Esophagus squamous epithelium (tissue), 5 donors: ENCODE measurements at regions not wholly inside any gene's neighbourhood (a gene's known extent, or its start where the extent isn't known, plus 50 kb on each side); places are given as distances from the start of the nearest gene placed in this dataset.

Source experiments
- DNase-seq: peaks from one replicate; lab custom pipeline; 2025; lab: John Stamatoyannopoulos, UW
- H3K27ac ChIP-seq, 4 donors: fragments of 200-600 bp; sonication (generic); one replicate each; pipeline ENCODE4 v1.5.1; 2016 to 2019; ENCODE audit warnings: mild to moderate bottlenecking in 1 of 4
- H3K27me3 ChIP-seq, 4 donors: fragments of 200-600 bp; sonication (generic); 1 replicate in 3 of 4; 2 replicates in 1 of 4; pipeline versions ENCODE4 v1.5.1 to v1.6.0; 2017 to 2021; ENCODE audit warnings: antibody characterized with exemption in 1 of 4
- H3K36me3 ChIP-seq, 3 donors: fragments of 200-600 bp; sonication (generic); one replicate each; pipeline ENCODE4 v1.5.1; 2016 to 2019
- H3K4me1 ChIP-seq, 3 donors: fragments of 200-600 bp; sonication (generic); one replicate each; pipeline ENCODE4 v1.5.1; 2017 to 2019
- H3K4me3 ChIP-seq, 4 donors: fragments of 200-600 bp; sonication (generic); 1 replicate in 3 of 4; 2 replicates in 1 of 4; pipeline ENCODE4 v1.5.1; 2016 to 2019; ENCODE audit warnings: mild to moderate bottlenecking in 2 of 4, moderate library complexity in 1 of 4
- H3K9me3 ChIP-seq, 3 donors: fragments of 200-600 bp; sonication (generic); one replicate each; pipeline ENCODE4 v1.5.1; 2016 to 2019
- POLR2A ChIP-seq, 4 donors: fragments of 450-650 bp; IDR thresholded peaks; one replicate each; pipeline ENCODE4 v1.6.1; 2017; ENCODE audit warnings: antibody characterized with exemption in 4 of 4, mild to moderate bottlenecking in 4 of 4, moderate library complexity in 3 of 4
- WGBS, 2 donors: methylation state at CpG; one replicate each; pipeline ENCODE4 v1.1.5; 2018; 5-methylcytosine and 5-hydroxymethylcytosine counted together
- intact Hi-C: fragments of 100-400 bp; cut with DNase I; formaldehyde crosslinking; loops from one replicate; pipeline ENCODE4 v1.15.0; 2022
- TF ChIP-seq, protein P1 (sequence below), 6 experiments: fragments of 450-650 bp in 4 of 6; fragments of 200-600 bp in 2 of 6; sonication (generic) in 2 of 6; IDR thresholded peaks; one replicate each; pipeline ENCODE4 v1.5.1; 2016 to 2019; ENCODE audit warnings: antibody characterized with exemption in 6 of 6, mild to moderate bottlenecking in 4 of 6, moderate library complexity in 4 of 6
- donor health status: DM: yes; HTN: yes; CAD: no.

DNA sequence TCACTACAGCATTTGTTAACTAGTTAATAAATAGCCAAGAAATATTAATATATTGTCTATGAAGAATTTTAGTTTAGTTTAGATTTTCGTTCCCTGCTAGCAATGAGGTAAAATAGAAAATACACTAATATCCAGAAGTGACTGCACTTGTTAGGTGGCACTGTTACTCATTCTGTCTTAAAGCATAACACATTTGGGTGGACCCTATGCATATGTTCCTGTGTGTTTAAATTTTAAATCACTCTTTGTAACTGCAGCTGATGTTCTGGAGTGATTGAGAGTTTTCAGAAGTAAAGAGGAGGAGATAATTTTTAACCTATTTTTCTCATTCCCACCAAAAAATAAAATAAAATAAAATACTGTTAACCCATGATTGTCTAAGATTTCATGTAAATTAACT is 73.9 kb upstream of the SOX4 start:
- Histone ChIP-seq H3K36me3 (no peaks in the 10 kb centered on the region), H3K27ac (no peak overlapping the region), H3K27me3 (peaks cover 0 to 10% (median 0%) of the 10 kb centered on the region in 4 donors), H3K4me3 (no peak overlapping the region), H3K4me1 (no peaks in the 10 kb centered on the region), H3K9me3 (no peaks in the 10 kb centered on the region)
- TF ChIP-seq, protein P1, sequence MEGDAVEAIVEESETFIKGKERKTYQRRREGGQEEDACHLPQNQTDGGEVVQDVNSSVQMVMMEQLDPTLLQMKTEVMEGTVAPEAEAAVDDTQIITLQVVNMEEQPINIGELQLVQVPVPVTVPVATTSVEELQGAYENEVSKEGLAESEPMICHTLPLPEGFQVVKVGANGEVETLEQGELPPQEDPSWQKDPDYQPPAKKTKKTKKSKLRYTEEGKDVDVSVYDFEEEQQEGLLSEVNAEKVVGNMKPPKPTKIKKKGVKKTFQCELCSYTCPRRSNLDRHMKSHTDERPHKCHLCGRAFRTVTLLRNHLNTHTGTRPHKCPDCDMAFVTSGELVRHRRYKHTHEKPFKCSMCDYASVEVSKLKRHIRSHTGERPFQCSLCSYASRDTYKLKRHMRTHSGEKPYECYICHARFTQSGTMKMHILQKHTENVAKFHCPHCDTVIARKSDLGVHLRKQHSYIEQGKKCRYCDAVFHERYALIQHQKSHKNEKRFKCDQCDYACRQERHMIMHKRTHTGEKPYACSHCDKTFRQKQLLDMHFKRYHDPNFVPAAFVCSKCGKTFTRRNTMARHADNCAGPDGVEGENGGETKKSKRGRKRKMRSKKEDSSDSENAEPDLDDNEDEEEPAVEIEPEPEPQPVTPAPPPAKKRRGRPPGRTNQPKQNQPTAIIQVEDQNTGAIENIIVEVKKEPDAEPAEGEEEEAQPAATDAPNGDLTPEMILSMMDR (IDR thresholded peaks at IDR 0.05), result no peak
- TF ChIP-seq POLR2A (IDR thresholded peaks at IDR 0.05), result no peak
- intact Hi-C loops, result no loop called here
- 79 to 83% methylated on average over 1 of the region's 1 CpG for WGBS, 2 donors
- no peak for DNase-seq

DNA sequence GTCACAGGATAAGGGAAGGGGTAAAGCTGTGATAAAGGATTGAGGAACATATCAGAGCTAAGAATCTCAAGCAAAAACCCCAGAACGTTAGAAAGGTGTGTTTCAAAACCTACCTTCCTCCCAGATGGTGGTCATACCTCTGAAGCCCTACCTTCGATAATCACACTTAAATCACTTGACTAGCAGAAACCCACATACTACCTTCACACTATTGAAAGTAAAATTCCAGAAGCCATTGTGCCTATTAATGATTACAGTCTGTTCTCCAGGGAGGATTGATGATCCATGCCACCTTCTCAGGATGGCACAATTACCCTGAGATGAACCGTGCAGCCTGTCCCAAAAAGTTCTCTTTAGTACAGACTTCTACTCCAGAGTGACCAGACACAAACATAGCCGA is 72.3 kb upstream of the SOX4 start:
- Histone ChIP-seq H3K36me3 (no peaks in the 10 kb centered on the region), H3K27ac (no peak overlapping the region), H3K9me3 (no peaks in the 10 kb centered on the region), H3K27me3 (peaks cover 0 to 10% (median 0%) of the 10 kb centered on the region in 4 donors), H3K4me1 (no peaks in the 10 kb centered on the region), H3K4me3 (no peak overlapping the region)
- 61 to 69% methylated on average over 4 of the region's 4 CpGs for WGBS, 2 donors
- TF ChIP-seq, protein P1 (IDR thresholded peaks at IDR 0.05), result no peak
- TF ChIP-seq POLR2A (IDR thresholded peaks at IDR 0.05), result no peak
- intact Hi-C loops, result no loop called here
- DNase-seq, result no peak

- no peak for DNase-seq
- WGBS, 2 donors, result 86 to 90% methylated on average over 14 of the region's 14 CpGs
- TF ChIP-seq, protein P1 (IDR thresholded peaks at IDR 0.05), result no peak
- TF ChIP-seq POLR2A (IDR thresholded peaks at IDR 0.05), result no peak
- H3K27me3 ChIP-seq, result peaks cover 0 to 10% (median 0%) of the 10 kb centered on the region in 4 donors
- no peak overlapping the region for H3K4me3 ChIP-seq
- no peaks in the 10 kb centered on the region for H3K4me1 ChIP-seq
- H3K9me3 ChIP-seq, result no peaks in the 10 kb centered on the region
- H3K27ac ChIP-seq, result no peak overlapping the region
- H3K36me3 ChIP-seq, result no peaks in the 10 kb centered on the region
- intact Hi-C loops, result no loop called here
Measured at GRCh38 chr6:21522143-21522747, 71.3 kb upstream of the SOX4 start.

GRCh38 chr6:21522797-21523456 is 70.6 kb upstream of the SOX4 start:
- WGBS, 2 donors, result 67 to 82% methylated on average over 10 to 16 of the region's 21 CpGs
- intact Hi-C loops, result no loop called here
- Histone ChIP-seq H3K9me3 (no peaks in the 10 kb centered on the region), H3K4me3 (no peak overlapping the region), H3K27ac (no peak overlapping the region), H3K4me1 (no peaks in the 10 kb centered on the region), H3K27me3 (peaks cover 0 to 10% (median 0%) of the 10 kb centered on the region in 4 donors), H3K36me3 (no peaks in the 10 kb centered on the region)
- no peak for TF ChIP-seq POLR2A (IDR thresholded peaks at IDR 0.05)
- TF ChIP-seq, protein P1 (IDR thresholded peaks at IDR 0.05), result no peak
- DNase-seq, result no peak

- no peaks in the 10 kb centered on the region for H3K4me1 ChIP-seq
- TF ChIP-seq, protein P1 (IDR thresholded peaks at IDR 0.05), result no peak
- TF ChIP-seq POLR2A (IDR thresholded peaks at IDR 0.05), result no peak
- no peak overlapping the region for H3K27ac ChIP-seq
- H3K9me3 ChIP-seq, result no peaks in the 10 kb centered on the region
- intact Hi-C loops, result no loop called here
- H3K4me3 ChIP-seq, result no peak overlapping the region
- 66 to 92% methylated on average over 3 of the region's 3 CpGs for WGBS, 2 donors
- H3K27me3 ChIP-seq, result peaks cover 0 to 7% (median 0%) of the 10 kb centered on the region in 4 donors
- no peaks in the 10 kb centered on the region for H3K36me3 ChIP-seq
- no peak for DNase-seq
Measured at GRCh38 chr6:21523652-21524051, 69.9 kb upstream of the SOX4 start.
